GM12878 (cell line): ENCODE measurements at regions not wholly inside any gene's neighbourhood (a gene's known extent, or its start where the extent isn't known, plus 50 kb on each side); places are given as distances from the start of the nearest gene placed in this dataset.

ENCODE experiments used
- GABPA ChIP-seq: IDR thresholded peaks from 2 replicates; pipeline ENCODE4 v1.6.1; 2014; ENCODE audit warnings: antibody characterized with exemption, low read depth, mild to moderate bottlenecking, inconsistent platforms
- NFIC ChIP-seq: IDR thresholded peaks from 2 replicates; pipeline ENCODE4 v1.6.1; 2012; ENCODE audit warnings: low read depth, mild to moderate bottlenecking, inconsistent platforms, low read length, moderate library complexity
- POLR2AphosphoS5 ChIP-seq: IDR thresholded peaks from 2 replicates; pipeline ENCODE4 v1.6.1; 2011; ENCODE audit warnings: mild to moderate bottlenecking, low read length, inconsistent platforms
- SPI1 ChIP-seq: IDR thresholded peaks from 2 replicates; pipeline ENCODE4 v1.6.1; 2011; ENCODE audit warnings: low read depth, mild to moderate bottlenecking, low read length, moderate library complexity, borderline replicate concordance; ENCODE audit not compliant: insufficient read depth

DNA sequence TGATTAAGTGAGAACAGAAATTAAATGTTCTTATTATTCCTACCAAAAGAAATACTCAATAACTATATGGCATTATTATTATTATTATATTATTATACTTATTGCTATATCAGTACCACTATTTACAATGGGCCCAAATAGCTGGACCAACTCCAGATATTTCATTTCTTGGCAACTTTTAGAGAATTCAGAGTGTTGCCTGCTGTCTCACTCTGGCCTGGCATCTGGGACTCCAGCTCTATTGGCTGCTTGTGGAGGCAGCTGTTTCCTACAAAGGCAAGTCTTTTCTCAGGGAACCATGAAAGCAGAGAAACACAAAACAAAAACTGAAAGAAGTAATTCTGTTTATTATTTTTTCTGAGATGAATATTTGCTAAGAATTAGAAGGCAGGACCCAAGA lies 105.1 kb upstream of the SORCS1 start:
- no peak for TF ChIP-seq SPI1
- TF ChIP-seq NFIC, result no peak
- no peak for TF ChIP-seq POLR2AphosphoS5
- TF ChIP-seq GABPA, result no peak
